Ovary (tissue), 7 donors: ENCODE measurements at regions not wholly inside any gene's neighbourhood (a gene's known extent, or its start where the extent isn't known, plus 50 kb on each side); places are given as distances from the start of the nearest gene placed in this dataset.

Source experiments
- DNase-seq, 5 donors: peaks; one replicate each; pipeline ENCODE4 v3.0.0-alpha.2; 2019 to 2020
- H3K27ac ChIP-seq, 2 donors: fragments of 200-600 bp; one replicate each; pipeline versions ENCODE4 v1.5.1 to v1.8.0; 2019 to 2022
- H3K27me3 ChIP-seq: fragments of 200-600 bp; one replicate; pipeline ENCODE4 v1.8.0; 2022
- H3K36me3 ChIP-seq: fragments of 200-600 bp; sonication (generic); one replicate; pipeline ENCODE4 v1.5.1; 2019
- H3K4me1 ChIP-seq: one replicate; pipeline ENCODE4 v1.8.1; 2013; ENCODE audit warnings: mild to moderate bottlenecking, moderate library complexity; ENCODE audit not compliant: insufficient read depth
- H3K4me3 ChIP-seq: fragments of 200-600 bp; sonication (generic); one replicate; pipeline ENCODE4 v1.5.1; 2017
- H3K9me3 ChIP-seq, 2 donors: fragments of 200-600 bp in 1 of 2; sonication (generic) in 1 of 2; one replicate each; pipeline versions ENCODE4 v1.5.1 to v1.8.1; 2013 to 2019; ENCODE audit warnings: mild to moderate bottlenecking in 1 of 2, moderate library complexity in 1 of 2
- CTCF ChIP-seq, 3 donors: fragments of 450-650 bp in 2 of 3; fragments of 200-600 bp in 1 of 3; IDR thresholded peaks; one replicate each; pipeline versions ENCODE4 v1.5.1 to v1.8.0; 2016 to 2022; ENCODE audit warnings: antibody characterized with exemption in 3 of 3, mild to moderate bottlenecking in 1 of 3
- EP300 ChIP-seq: sonication (generic); formaldehyde crosslinking; IDR thresholded peaks from one replicate; pipeline ENCODE4 v1.6.1; 2017; ENCODE audit warnings: antibody characterized with exemption
- POLR2A ChIP-seq: fragments of 450-650 bp; IDR thresholded peaks from one replicate; pipeline ENCODE4 v1.6.1; 2017; ENCODE audit warnings: antibody characterized with exemption, mild to moderate bottlenecking, moderate library complexity
- WGBS, 3 donors: extraction: QIAGEN DNeasy Blood & Tissue Kit in 1 of 3; methylation state at CpG; one replicate each; pipeline versions ENCODE4 v1.1.5 to v1.1.7; 2013 to 2017; 5-methylcytosine and 5-hydroxymethylcytosine counted together
- intact Hi-C, 4 donors: fragments of 100-400 bp; cut with DNase I; formaldehyde crosslinking; loops; one replicate each; pipeline versions ENCODE4 v1.11.0 to v1.15.1; 2022 to 2023
- donor health status: DM: no; HTN: no; CAD: no; lungs with moderate emphysema.
- donor health status: DM: no; HTN: no; CAD: no.
- donor health status: Bipolar disorder and iron deficiency.
- donor health status: DM: no; HTN: no; CAD: no.
- donor health status: DM: yes; HTN: yes; CAD: no.

GRCh38 chr4:31097999-31098398 is 377.8 kb downstream of the PCDH7 start:
- Histone ChIP-seq H3K9me3 (no peaks in the 10 kb centered on the region), H3K36me3 (no peaks in the 10 kb centered on the region), H3K27me3 (no peaks in the 10 kb centered on the region), H3K4me3 (no peak overlapping the region), H3K4me1 (peaks cover 2% of the 10 kb centered on the region), H3K27ac (no peak overlapping the region)
- 71 to 80% (median 72%) methylated on average over 6 of the region's 6 CpGs for WGBS, 3 donors
- TF ChIP-seq CTCF (IDR thresholded peaks at IDR 0.05): no peak
- TF ChIP-seq EP300: no peak
- intact Hi-C loops: no loop called here
- DNase-seq: no peak

- H3K36me3 ChIP-seq: no peaks in the 10 kb centered on the region
- no peaks in the 10 kb centered on the region for H3K27me3 ChIP-seq
- 67 to 75% (median 72%) methylated on average over 1 of the region's 1 CpG for WGBS, 3 donors
- TF ChIP-seq CTCF (IDR thresholded peaks at IDR 0.05): no peak
- no peak for TF ChIP-seq POLR2A
- TF ChIP-seq EP300: no peak
- no peaks in the 10 kb centered on the region for H3K9me3 ChIP-seq
- H3K27ac ChIP-seq: no peak overlapping the region
- no peak for DNase-seq
- no peak overlapping the region for H3K4me3 ChIP-seq
- intact Hi-C loops: no loop called here
- H3K4me1 ChIP-seq: no peaks in the 10 kb centered on the region
Measured at GRCh38 chr4:31100536-31100935, 380.4 kb downstream of the PCDH7 start.

GRCh38 chr4:31104043-31104442 is 383.9 kb downstream of the PCDH7 start:
- no peak overlapping the region for H3K27ac ChIP-seq
- H3K4me3 ChIP-seq: no peak overlapping the region
- no peak for DNase-seq
- H3K9me3 ChIP-seq: no peaks in the 10 kb centered on the region
- TF ChIP-seq EP300: no peak
- WGBS, 3 donors: 83 to 87% (median 84%) methylated on average over 1 of the region's 1 CpG
- no peaks in the 10 kb centered on the region for H3K27me3 ChIP-seq
- intact Hi-C loops: no loop called here
- no peaks in the 10 kb centered on the region for H3K36me3 ChIP-seq
- no peaks in the 10 kb centered on the region for H3K4me1 ChIP-seq

- no peak for DNase-seq
- no peak overlapping the region for H3K4me3 ChIP-seq
- no peak overlapping the region for H3K27ac ChIP-seq
- WGBS, 3 donors: 67 to 68% (median 67%) methylated on average over 3 of the region's 3 CpGs
- no peaks in the 10 kb centered on the region for H3K36me3 ChIP-seq
- no peaks in the 10 kb centered on the region for H3K9me3 ChIP-seq
- H3K4me1 ChIP-seq: no peaks in the 10 kb centered on the region
- intact Hi-C loops: no loop called here
- TF ChIP-seq CTCF (IDR thresholded peaks at IDR 0.05) (no peak), POLR2A (no peak), EP300 (no peak)
- H3K27me3 ChIP-seq: no peaks in the 10 kb centered on the region
Measured at GRCh38 chr4:31104577-31104976, 384.4 kb downstream of the PCDH7 start.

- TF ChIP-seq EP300: no peak
- no peak for TF ChIP-seq CTCF (IDR thresholded peaks at IDR 0.05)
- TF ChIP-seq POLR2A: no peak
- intact Hi-C loops: no loop called here
- 85 to 95% (median 91%) methylated on average over 1 of the region's 1 CpG for WGBS, 3 donors
- Histone ChIP-seq H3K9me3 (no peaks in the 10 kb centered on the region), H3K4me1 (no peaks in the 10 kb centered on the region), H3K36me3 (no peaks in the 10 kb centered on the region), H3K4me3 (no peak overlapping the region), H3K27ac (no peak overlapping the region), H3K27me3 (no peaks in the 10 kb centered on the region)
- DNase-seq: no peak
Measured at GRCh38 chr4:31106419-31106818, 386.2 kb downstream of the PCDH7 start.
